OCI-LY7 (cell line): ENCODE measurements at regions not wholly inside any gene's neighbourhood (a gene's known extent, or its start where the extent isn't known, plus 50 kb on each side); places are given as distances from the start of the nearest gene placed in this dataset.

Experiments used
- BruUV-seq: library from RNA; stranded (reverse); fragments of 400-500 nt; replicated peaks from 2 replicates; lab custom pipeline; 2021; lab: Mats Ljungman, UMichigan
- CTCF ChIA-PET: fragments of 300-600 bp; sonication (Branson Sonifier 250); formaldehyde crosslinking; loops from one replicate; lab custom pipeline; 2022; ENCODE audit warnings: antibody characterized with exemption; ENCODE audit not compliant: unreplicated experiment; lab: Charles Lee
- POLR2A ChIA-PET: fragments of 300-600 bp; sonication (Branson Sonifier 250); formaldehyde crosslinking; loops from one replicate; lab custom pipeline; 2022; ENCODE audit warnings: antibody characterized with exemption; lab: Charles Lee
- DNase-seq: peaks from one replicate; pipeline ENCODE4 v3.0.0-alpha.2; 2015; ENCODE audit warnings: low spot score
- H2AFZ ChIP-seq: fragments of 200-600 bp; sonication (generic), shearing (Covaris generic); 2 replicates; pipeline ENCODE4 v1.6.1; 2014; ENCODE audit warnings: mild to moderate bottlenecking, antibody characterized with exemption, low read length, moderate library complexity
- H3K27ac ChIP-seq: fragments of 200-600 bp; sonication (generic); 2 replicates; pipeline ENCODE4 v1.5.1; 2014; ENCODE audit warnings: mixed run types, low read depth, mild to moderate bottlenecking, moderate library complexity, low read length, inconsistent platforms; ENCODE audit not compliant: poor library complexity, severe bottlenecking
- H3K36me3 ChIP-seq: fragments of 200-600 bp; sonication (generic); 2 replicates; pipeline ENCODE4 v1.6.1; 2014; ENCODE audit warnings: mild to moderate bottlenecking, antibody characterized with exemption, low read length, moderate library complexity, mixed read lengths; ENCODE audit not compliant: insufficient read depth
- H3K4me1 ChIP-seq: fragments of 200-600 bp; sonication (generic); 2 replicates; pipeline ENCODE4 v1.5.1; 2014; ENCODE audit warnings: mild to moderate bottlenecking, low read length; ENCODE audit not compliant: insufficient read depth, poor library complexity, severe bottlenecking
- H3K4me2 ChIP-seq: fragments of 200-600 bp; sonication (generic); 2 replicates; pipeline ENCODE4 v1.6.1; 2014; ENCODE audit warnings: mild to moderate bottlenecking, low read length
- H3K4me3 ChIP-seq: fragments of 200-600 bp; sonication (generic); 2 replicates; pipeline ENCODE4 v1.5.1; 2014; ENCODE audit warnings: mild to moderate bottlenecking, low read depth, low read length; ENCODE audit not compliant: poor library complexity, severe bottlenecking
- H3K79me2 ChIP-seq: fragments of 200-600 bp; sonication (generic); 2 replicates; pipeline ENCODE4 v1.6.1; 2016; ENCODE audit warnings: low read depth, mild to moderate bottlenecking, low read length, moderate library complexity, mixed read lengths; ENCODE audit not compliant: insufficient read depth
- H3K9me2 ChIP-seq: fragments of 200-600 bp; sonication (generic); 2 replicates; pipeline ENCODE4 v1.6.1; 2016; ENCODE audit warnings: mild to moderate bottlenecking, low read length, mixed read lengths; ENCODE audit not compliant: insufficient read depth
- H3K9me3 ChIP-seq: fragments of 200-600 bp; sonication (generic); 2 replicates; pipeline ENCODE4 v1.6.1; 2014; ENCODE audit warnings: mild to moderate bottlenecking, mixed run types, low read length, mixed read lengths
- H4K20me1 ChIP-seq: fragments of 200-600 bp; sonication (generic); 2 replicates; pipeline ENCODE4 v1.6.1; 2014; ENCODE audit warnings: mild to moderate bottlenecking, antibody characterized with exemption, low read length, moderate library complexity, mixed read lengths; ENCODE audit not compliant: insufficient read depth
- CTCF ChIP-seq: fragments of 200-600 bp; sonication (generic); conservative IDR thresholded peaks from 2 replicates; pipeline ENCODE4 v1.5.1; 2014; ENCODE audit warnings: mild to moderate bottlenecking, antibody characterized with exemption, low read length, moderate library complexity, mixed read lengths
- EZH2phosphoT487 ChIP-seq: fragments of 200-600 bp; sonication (generic); IDR thresholded peaks from 2 replicates; pipeline ENCODE4 v1.6.1; 2018; ENCODE audit warnings: low read depth, borderline replicate concordance, mild to moderate bottlenecking, mixed run types, antibody characterized with exemption, low read length, moderate library complexity, mixed read lengths
- intact Hi-C: fragments of 100-400 bp; cut with micrococcal nuclease; formaldehyde crosslinking; loops from one replicate; pipeline ENCODE4 v1.10.0; 2022; ENCODE audit not compliant: unreplicated experiment

- intact Hi-C loops: no loop called here
- no peaks in the 10 kb centered on the region for H4K20me1 ChIP-seq
- H3K9me3 ChIP-seq: no peaks in the 10 kb centered on the region
- CTCF ChIA-PET: no interaction called here
- H3K79me2 ChIP-seq: no peaks in the 10 kb centered on the region
- H2AFZ ChIP-seq: no peak overlapping the region
- no peak overlapping the region for H3K27ac ChIP-seq
- TF ChIP-seq CTCF: no peak
- TF ChIP-seq EZH2phosphoT487: no peak
- H3K9me2 ChIP-seq: no peaks in the 10 kb centered on the region
- DNase-seq: no peak
- POLR2A ChIA-PET: no interaction called here
- H3K36me3 ChIP-seq: no peaks in the 10 kb centered on the region
- no peak overlapping the region for H3K4me3 ChIP-seq
- H3K4me1 ChIP-seq: no peaks in the 10 kb centered on the region
- no TSS peak for BruUV-seq
- no peak overlapping the region for H3K4me2 ChIP-seq
These were observed 624.2 kb upstream of the GRIN3A start for GRCh38 chr9:102362470-102363132.

GRCh38 chr9:102360846-102361245 lies 622.4 kb upstream of the GRIN3A start:
- Histone ChIP-seq H2AFZ (no peak overlapping the region), H3K79me2 (no peaks in the 10 kb centered on the region), H3K27ac (no peak overlapping the region), H3K4me2 (no peak overlapping the region), H3K9me3 (no peaks in the 10 kb centered on the region), H3K36me3 (no peaks in the 10 kb centered on the region), H3K9me2 (no peaks in the 10 kb centered on the region), H3K4me3 (no peak overlapping the region), H3K4me1 (no peaks in the 10 kb centered on the region), H4K20me1 (no peaks in the 10 kb centered on the region)
- intact Hi-C loops: no loop called here
- ChIA-PET POLR2A (interaction anchor here (0.7 kb wide), 1 partner anchor 21 kb away, joined by 3 read pairs; no protein-coding TSS in a partner anchor), CTCF (no interaction called here)
- DNase-seq: no peak
- TF ChIP-seq CTCF (no peak), EZH2phosphoT487 (no peak)
- BruUV-seq: no TSS peak

DNA sequence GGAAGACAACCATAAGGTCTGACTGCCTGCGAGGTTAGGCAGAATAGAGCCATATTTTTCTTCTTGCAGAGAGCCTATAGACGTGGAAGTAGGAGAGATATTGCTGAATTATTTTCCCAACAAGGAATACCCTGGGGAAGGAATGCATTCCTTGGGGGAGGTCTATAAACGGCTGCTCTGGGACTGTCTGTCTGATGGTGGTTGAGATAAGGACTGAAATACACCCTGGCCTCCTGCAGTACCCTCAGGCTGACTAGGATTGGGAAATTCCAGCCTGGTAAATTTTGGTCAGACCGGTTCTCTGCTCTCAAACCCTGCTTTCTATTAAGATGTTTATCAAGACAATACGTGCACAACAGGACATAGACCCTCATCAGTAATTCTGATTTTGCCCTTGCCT lies 617.5 kb upstream of the GRIN3A start:
- Histone ChIP-seq H3K9me2 (no peaks in the 10 kb centered on the region), H2AFZ (no peak overlapping the region), H3K27ac (no peak overlapping the region), H4K20me1 (no peaks in the 10 kb centered on the region), H3K4me1 (no peaks in the 10 kb centered on the region), H3K9me3 (no peaks in the 10 kb centered on the region), H3K4me2 (no peak overlapping the region), H3K79me2 (no peaks in the 10 kb centered on the region), H3K4me3 (no peak overlapping the region), H3K36me3 (no peaks in the 10 kb centered on the region)
- CTCF ChIA-PET: no interaction called here
- no peak for DNase-seq
- POLR2A ChIA-PET: no interaction called here
- TF ChIP-seq CTCF: no peak
- TF ChIP-seq EZH2phosphoT487: no peak
- BruUV-seq: no TSS peak
- intact Hi-C loops: no loop called here
